PC-9 (cell line): ENCODE measurements at regions not wholly inside any gene's neighbourhood (a gene's known extent, or its start where the extent isn't known, plus 50 kb on each side); places are given as distances from the start of the nearest gene placed in this dataset.

Experiments
- CTCF ChIP-seq: fragments of 200-600 bp; sonication (generic); conservative IDR thresholded peaks from 2 replicates; pipeline ENCODE4 v1.6.1; 2017; ENCODE audit warnings: mixed run types, antibody characterized with exemption, mild to moderate bottlenecking, moderate library complexity
- EZH2 ChIP-seq: fragments of 200-600 bp; sonication (generic); IDR thresholded peaks from 2 replicates; pipeline ENCODE4 v1.8.0; 2017; ENCODE audit warnings: antibody characterized with exemption, low read depth

- no peak for TF ChIP-seq CTCF
- no peak for TF ChIP-seq EZH2
These were observed 72.8 kb downstream of the CD2 start for GRCh38 chr1:116826818-116827606.
